NCI-H1417 (cell line): ENCODE measurements at regions not wholly inside any gene's neighbourhood (a gene's known extent, or its start where the extent isn't known, plus 50 kb on each side); places are given as distances from the start of the nearest gene placed in this dataset.

ENCODE experiments used
- DNase-seq, 3 experiments: peaks; one replicate each; lab custom pipeline; 2025; lab: John Stamatoyannopoulos, UW

DNA sequence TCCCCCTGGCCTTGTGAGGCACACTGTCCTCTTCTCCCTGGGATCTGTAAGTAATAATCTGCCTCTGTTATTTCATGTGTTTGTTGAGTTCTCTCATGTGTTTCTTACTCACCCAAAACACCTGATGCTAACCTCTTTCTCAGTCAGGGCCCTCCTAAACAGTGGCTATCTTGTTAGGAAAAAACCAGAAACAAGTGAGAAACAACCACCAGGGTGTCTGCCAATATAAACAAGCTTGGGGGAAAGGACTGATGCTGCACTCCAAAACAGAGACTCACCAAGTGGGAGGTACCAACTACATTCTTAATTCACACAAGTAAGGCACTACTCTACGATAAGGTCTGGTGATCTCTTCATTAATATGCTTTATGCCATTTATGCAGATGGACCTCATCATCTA is 564.4 kb downstream of the SEMA5A start:
- DNase-seq = no peak

DNA sequence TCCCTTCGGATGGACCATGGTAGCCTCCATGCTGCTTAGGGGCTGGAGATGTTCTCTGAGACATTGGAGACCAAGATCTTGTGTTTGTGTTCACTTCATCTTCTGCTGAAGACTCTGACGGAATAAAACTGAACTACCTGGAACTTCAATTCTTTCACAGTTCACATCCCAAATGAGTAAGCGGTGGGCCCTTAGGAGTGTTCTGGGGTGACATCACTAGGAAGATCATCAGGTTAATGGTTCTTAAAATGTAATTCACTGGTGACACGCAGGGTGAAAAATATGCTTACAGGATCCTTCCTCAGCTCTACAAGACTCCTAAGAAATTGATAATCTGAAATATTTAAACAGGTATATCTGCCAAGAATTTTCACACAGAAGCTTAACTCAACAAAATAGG is 561.5 kb downstream of the SEMA5A start:
- DNase-seq = no peak
